GM18505 (cell line): ENCODE measurements at regions not wholly inside any gene's neighbourhood (a gene's known extent, or its start where the extent isn't known, plus 50 kb on each side); places are given as distances from the start of the nearest gene placed in this dataset.

Experiments used
- ATAC-seq: cut with Tn5 transposase; IDR thresholded peaks from one replicate; pipeline ENCODE4 v1.9.1; 2021; ENCODE audit not compliant: unreplicated experiment
- POLR2A ChIP-seq: IDR thresholded peaks from 4 replicates; pipeline ENCODE4 v1.6.1; 2011; ENCODE audit warnings: borderline replicate concordance; ENCODE audit not compliant: insufficient read depth, insufficient read length; ENCODE audit errors: extremely low read depth

DNA sequence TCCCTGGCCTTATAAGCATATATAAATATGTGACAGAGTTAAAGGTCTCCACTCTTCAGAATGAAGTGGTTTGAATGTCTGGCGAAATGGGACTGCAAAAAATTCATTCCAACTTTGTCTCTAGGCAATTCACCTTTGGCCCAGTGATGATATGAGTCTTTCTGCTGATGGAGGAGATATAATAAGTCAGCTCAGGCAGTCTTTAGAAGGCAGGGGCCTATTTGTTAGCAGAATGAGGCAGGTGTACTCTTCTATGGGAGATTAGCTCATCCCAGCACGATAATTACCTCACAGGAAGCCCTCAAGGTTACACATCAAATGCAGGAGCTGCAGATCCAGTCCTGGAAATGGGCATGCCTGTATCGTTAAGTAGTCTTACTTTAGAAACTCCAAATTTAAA is 300.5 kb downstream of the NR2F1-AS1 start:
- no peak for TF ChIP-seq POLR2A
- ATAC-seq, result no peak

DNA sequence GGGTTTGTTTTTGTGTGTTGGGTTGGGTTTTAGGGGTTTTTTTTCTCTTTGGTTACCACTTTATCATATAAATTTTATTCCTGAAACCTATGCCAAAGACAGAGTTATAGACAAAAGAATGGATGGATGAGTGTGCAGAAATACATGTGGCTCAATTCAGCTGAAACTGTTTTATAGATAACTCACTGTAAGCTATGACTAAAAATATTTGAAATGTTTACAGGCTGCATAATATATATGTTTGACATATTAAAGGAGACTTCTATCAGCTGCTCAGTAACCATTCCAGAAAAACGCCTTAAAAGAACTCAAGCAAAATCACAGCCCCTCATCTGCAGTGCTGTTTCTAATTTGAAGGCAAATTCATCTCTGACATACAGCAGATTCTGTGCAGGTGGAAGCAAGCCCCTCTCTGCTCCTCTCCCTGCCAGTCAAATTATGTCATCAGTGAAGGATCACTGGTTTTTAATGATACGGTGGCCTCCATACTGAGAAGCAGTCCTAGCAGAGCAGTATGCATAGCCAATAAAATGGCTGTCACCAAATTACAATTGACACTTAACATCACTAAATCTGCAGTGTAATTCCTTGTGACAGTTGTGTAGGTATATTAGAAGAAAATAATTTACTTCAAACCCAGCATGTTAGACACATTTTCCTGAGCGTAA is 301.6 kb downstream of the NR2F1-AS1 start:
- no peak for TF ChIP-seq POLR2A
- ATAC-seq, result no peak

DNA sequence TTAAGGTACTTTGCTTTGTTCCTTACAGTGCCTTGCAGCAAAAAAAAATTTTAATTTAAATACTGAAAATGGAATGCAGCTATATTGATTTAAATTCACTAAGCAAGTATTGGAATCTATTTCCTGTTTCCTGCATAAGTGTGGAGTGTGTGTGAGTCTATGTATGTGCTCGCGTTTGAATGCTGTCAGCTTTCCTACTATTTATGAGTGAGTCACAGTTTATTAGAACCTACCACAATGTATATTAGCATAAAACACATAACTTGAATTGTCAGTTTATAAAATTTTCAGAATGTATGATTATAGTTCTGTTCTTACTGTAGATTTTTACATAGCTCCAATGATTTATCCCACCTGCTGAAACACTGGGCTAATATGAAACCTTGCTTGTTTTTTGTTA is 302.1 kb downstream of the NR2F1-AS1 start:
- ATAC-seq, result no peak
- no peak for TF ChIP-seq POLR2A

DNA sequence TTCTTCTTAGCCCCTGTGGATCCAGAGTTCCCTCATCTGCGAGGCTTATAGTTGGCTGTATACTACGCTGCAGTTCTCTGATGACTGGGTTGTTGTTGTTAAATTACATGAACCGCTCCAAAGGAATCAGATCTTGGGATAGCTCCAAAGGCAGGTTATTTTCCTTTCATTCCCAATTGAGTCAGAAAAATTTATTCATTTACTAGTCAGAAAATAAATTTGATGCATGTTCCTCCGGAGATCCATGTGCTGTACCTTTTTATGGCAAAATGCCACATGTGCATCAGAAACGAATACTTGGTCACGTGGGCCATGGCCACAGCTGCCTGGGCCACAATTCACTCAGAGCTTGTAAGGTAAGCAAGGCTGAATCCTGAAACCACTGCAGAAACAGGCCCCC is 304.0 kb downstream of the NR2F1-AS1 start:
- no peak for ATAC-seq
- TF ChIP-seq POLR2A, result no peak

DNA sequence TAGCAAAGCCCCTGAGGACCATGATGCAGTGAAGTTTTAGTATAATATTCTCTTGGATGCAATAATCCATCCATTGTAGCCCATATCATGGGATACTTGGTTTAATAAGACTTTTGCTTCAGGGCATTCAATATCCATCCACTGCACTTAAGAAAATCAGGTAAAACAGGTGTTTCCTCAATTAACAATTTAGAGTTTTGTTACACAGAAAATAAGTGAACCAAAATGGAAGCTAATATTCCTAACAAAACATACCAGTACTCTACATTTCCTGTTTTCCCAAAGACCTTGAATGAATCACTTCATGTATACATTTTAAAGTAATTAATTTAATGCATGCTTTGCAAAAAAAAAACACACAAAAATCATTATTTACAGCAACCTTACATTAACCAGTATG is 305.6 kb downstream of the NR2F1-AS1 start:
- no peak for TF ChIP-seq POLR2A
- ATAC-seq, result no peak

DNA sequence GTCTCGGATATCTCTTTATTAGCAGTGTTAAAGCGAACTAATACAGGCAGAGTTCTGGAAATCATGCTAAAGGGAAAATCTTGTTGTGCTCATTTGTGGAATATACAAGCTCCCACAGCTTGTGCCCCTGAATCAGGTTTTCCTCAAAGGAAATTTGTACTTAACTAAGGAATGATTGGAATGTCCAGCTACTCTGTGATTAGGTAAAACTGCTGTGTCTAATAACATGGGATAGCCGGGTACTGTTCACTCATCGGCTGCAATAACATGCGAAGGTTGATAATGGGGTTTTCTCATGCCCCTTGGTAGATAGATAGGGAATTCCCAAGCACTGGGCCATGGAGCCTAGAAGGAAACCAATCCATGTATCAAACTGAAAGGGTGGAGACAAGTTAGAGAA is 306.7 kb downstream of the NR2F1-AS1 start:
- no peak for TF ChIP-seq POLR2A
- no peak for ATAC-seq

DNA sequence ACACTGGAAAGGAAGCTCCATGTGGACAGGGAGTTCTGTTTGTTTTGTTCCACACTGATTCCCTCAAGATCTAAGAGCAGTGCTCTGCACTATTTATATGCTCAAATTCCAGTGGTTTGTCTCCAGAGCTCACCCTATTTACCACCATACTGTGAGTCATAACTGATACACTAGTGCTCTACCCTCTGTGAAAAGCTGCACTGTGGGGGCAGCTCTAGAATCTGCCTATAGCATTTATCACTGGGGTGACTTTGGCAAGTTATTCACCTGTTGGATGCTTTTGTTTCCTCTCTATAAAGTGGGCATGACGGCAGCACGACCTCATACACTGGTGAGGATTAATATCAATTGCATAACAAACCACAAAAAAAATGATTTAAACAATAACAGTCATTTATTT is 307.8 kb downstream of the NR2F1-AS1 start:
- TF ChIP-seq POLR2A, result no peak
- no peak for ATAC-seq

DNA sequence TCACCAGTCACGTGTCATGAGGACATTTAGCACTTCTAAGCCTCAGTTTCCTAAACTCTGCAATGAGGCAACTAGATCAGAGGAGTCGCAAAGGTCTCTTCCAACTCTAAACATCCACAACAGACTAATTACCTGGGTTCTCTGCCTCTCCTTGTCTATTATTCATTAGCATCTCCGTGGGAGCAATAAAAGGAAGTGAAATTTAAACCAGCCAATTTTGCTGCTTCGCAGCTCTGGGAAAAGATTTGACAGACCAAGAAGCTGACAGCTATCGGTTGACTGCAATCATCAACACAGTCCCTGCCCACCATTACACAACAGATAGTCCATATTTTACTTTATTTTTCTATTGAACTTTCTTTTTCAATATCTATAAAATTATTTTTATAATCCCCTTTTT is 308.9 kb downstream of the NR2F1-AS1 start:
- no peak for TF ChIP-seq POLR2A
- ATAC-seq, result no peak

DNA sequence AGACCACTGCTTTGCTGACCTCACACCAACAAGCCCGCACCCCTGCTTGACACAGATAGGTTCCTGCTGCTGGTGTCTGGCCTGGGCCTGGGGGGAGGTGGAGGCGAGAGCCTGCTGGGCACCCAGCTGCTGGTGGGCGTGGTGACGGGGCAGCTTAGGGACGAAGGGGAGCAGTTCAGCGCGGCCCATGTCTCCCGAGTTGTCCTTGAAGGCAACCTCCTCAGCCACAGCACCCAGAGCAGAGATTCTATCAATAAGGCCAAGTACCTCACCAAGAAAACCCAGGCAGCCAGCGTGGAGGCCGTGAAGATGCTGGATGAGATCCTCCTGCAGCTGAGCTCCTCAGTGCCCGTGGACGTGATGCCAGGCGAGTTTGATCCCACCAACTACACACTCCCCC is 313.3 kb downstream of the NR2F1-AS1 start:
- no peak for ATAC-seq

DNA sequence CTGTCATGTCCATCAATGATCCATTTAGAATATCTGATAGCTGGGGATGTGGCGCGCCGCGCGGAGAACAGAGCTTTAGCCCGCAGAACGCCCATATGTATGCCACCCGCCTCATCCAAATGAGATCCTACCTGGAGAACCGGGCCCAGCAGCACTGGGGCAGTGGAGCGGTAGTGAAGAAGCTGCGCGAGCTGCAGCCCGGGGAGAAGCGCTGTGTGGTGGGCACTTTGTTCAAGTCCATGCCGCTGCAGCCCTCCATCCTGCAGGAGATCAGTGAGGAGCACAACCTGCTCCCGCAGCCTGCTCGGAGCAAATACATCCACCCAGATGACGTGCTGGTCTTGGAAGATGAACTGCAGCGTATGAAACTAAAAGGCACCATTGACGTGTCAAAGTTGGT is 313.7 kb downstream of the NR2F1-AS1 start:
- TF ChIP-seq POLR2A, result no peak
- no peak for ATAC-seq

More for the DNA sequence above, 313.3 kb downstream of the NR2F1-AS1 start:
- no peak for TF ChIP-seq POLR2A

DNA sequence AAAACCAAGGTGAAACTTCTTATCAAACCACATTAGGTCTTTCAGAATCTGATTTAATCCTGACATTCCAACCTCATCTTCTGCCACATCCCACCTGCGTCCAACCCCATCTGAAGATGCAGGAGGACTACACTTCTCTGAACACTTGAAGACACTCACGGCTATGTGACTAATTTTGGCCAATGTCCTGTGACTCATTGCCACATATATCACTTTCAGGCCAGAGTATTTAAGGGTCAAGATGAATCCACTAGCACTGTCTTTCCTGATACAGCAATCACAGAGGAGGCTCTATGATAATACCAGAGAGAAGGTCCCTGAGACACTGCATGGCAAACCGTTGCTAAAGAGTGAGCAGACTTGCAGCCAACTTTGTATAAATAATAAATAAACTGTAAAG is 323.4 kb downstream of the NR2F1-AS1 start:
- no peak for ATAC-seq
- TF ChIP-seq POLR2A, result no peak

DNA sequence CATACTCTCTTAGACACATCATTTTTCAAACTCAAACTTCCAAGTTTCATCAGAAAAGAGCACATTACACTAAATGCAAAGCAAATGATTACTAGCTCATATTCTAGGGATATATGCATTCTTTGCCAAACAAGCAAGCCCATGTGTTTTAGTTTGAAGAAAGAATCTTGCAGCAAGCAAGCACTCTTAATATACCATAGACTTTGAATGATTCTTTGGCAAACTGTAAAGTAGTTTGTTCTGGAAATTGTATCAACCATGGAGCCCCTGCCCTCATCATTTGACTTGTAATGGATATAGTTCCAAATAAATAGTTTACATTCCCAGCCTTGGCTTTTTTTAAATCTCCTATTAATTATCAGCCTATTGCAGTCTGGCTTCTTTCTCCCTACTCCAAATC is 325.2 kb downstream of the NR2F1-AS1 start:
- no peak for TF ChIP-seq POLR2A
- no peak for ATAC-seq

DNA sequence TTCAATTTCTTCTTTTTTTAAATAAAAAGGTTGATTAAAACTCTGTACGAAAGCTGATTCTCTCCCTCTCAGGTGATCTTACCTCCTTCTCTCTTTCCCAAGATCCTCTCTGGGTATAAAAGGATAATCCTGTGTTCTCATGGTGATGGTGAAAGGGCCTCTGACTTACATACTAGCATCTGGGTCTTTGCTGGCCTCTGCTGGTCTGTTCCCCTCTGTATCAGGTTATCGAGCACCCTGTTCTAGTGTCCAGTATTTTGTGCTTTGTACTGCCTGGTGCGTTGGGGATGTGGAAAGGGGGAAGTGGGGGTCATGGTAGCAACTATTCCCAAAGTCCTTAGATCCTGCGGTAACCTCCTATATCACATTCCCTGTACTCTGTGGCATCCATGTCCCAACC is 328.9 kb downstream of the NR2F1-AS1 start:
- TF ChIP-seq POLR2A, result no peak
- no peak for ATAC-seq

DNA sequence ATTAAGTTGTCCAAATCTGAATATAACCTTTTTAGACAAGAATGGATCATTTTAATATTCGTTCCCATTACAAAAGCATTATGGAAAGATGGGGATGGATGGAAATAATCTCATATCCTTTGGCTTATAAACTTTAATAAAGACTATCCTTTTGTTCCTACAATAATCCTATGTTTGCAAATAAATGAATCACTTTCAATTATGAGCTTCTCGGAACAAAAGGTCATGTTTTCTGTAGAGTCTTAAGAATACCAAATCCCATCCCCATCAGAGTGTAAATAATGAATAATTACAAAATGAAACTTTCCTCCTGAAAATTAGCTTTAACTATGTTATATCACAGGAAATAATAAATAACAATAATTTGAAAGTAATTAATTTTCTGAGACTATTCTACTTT is 329.7 kb downstream of the NR2F1-AS1 start:
- no peak for ATAC-seq
- TF ChIP-seq POLR2A, result no peak

DNA sequence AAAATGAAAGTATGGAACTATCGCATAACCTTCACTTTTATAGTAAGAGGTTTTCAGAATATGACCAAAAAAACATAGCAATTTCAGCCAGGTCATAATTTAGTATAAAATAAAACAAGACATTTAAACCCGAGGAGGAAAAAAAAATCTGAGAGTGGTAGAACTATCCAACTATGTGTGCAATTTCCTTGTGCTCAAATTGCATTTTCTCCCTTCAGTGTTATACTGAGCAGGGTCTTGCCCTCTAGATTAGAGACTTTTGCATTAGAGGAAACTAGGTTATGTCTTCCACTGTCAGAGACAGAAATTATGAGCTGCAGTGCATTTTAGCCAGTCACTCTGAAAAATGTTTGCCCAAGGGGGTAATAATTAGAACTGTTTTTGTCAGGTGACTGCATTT is 330.6 kb downstream of the NR2F1-AS1 start:
- no peak for TF ChIP-seq POLR2A
- ATAC-seq, result no peak

DNA sequence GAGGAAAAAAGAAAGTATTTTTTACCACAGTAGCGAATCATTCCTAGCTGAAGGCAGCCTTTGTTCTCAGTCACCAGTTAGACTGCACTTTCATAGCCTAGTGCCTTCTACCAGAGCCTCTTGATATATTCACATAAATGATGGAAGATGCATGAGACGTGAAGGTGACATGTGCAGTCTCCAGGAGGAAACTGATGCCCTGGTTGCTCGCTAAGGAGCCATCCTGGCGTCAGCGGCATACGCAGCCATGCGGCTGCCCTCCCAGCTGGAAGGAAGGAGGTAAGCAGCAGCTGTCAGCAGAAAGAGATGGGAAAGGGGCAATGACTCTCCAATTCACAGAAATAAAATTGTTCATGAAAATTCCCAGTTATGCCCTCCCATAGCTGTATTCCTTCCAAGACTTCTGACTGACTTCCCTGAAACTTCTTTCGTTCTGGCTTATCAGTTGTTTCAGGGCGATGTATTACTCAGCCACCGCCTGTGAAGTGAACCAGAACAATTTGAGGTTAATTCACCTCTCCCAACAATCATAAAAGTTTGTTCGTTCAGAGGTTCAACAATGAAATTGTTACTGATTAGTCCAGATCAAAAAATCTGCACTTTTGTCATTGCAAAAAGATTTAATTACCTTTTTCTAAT is 331.2 kb downstream of the NR2F1-AS1 start:
- ATAC-seq, result no peak
- no peak for TF ChIP-seq POLR2A

DNA sequence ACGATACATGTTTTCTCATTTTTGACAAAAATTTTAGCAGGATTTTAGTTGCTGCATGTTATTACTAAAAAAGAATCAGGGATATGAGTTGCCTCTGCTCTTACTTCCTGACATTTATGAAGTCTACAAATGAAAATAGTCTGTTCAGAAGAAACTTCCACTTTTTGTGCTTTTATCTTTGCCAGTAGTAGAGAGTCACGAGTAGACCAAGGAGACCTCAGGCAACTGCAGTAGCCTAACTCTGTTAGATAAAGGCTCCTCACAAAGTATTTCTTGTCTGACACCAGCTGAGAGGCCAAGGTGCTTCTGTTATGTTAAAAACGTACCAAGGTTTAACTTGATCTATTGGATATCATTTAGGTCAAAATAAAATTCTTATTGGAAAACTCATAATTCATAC is 333.9 kb downstream of the NR2F1-AS1 start:
- no peak for TF ChIP-seq POLR2A
- ATAC-seq, result no peak
